ENCODE measurements at regions not wholly inside any gene's neighbourhood (a gene's known extent, or its start where the extent isn't known, plus 50 kb on each side); places are given as distances from the start of the nearest gene placed in this dataset.
A peak's percentile ranks its signal among the peaks of the same experiment; 100 is the strongest.
"Not testable (repeated sequence)": the region's sequence is repeated elsewhere in the genome, so short reads cannot be mapped to it uniquely, and the experiment has no call there.

GRCh38 chr2:175430236-175430635 is 248.7 kb upstream of the ATP5MC3 start:
- Mint-ChIP-seq H3K27me3 (ENCODE audit: low read depth, poor library complexity) (no peaks in the 10 kb centered on the region), H3K36me3 (ENCODE audit: low read depth) (no peaks in the 10 kb centered on the region), H3K9me3 (peaks cover 19% of the 10 kb centered on the region), H3K4me1 (peaks cover 13% of the 10 kb centered on the region), H3K27ac (no peak overlapping the region), H3K4me3 (no peak overlapping the region)
- DNase-seq = no peak
- TF ChIP-seq CTCF (IDR thresholded peaks at IDR 0.05) = no peak

- DNase-seq = no peak
- no peak for TF ChIP-seq CTCF (IDR thresholded peaks at IDR 0.05)
- H3K9me3 Mint-ChIP-seq = no peaks in the 10 kb centered on the region
- no peaks in the 10 kb centered on the region for H3K4me1 Mint-ChIP-seq
- no peak overlapping the region for H3K4me3 Mint-ChIP-seq
- H3K27ac Mint-ChIP-seq = no peak overlapping the region
- H3K27me3 Mint-ChIP-seq (ENCODE audit: low read depth, poor library complexity) = peaks cover 7% of the 10 kb centered on the region
- H3K36me3 Mint-ChIP-seq (ENCODE audit: low read depth) = no peaks in the 10 kb centered on the region
Measured at GRCh38 chr2:175418224-175418835, 236.8 kb upstream of the ATP5MC3 start.

- DNase-seq = peak; percentile 64
- Mint-ChIP-seq H3K9me3 (no peaks in the 10 kb centered on the region), H3K4me3 (no peak overlapping the region), H3K27me3 (ENCODE audit: low read depth, poor library complexity) (peaks cover 2% of the 10 kb centered on the region), H3K4me1 (no peaks in the 10 kb centered on the region), H3K36me3 (ENCODE audit: low read depth) (no peaks in the 10 kb centered on the region), H3K27ac (no peak overlapping the region)
- TF ChIP-seq CTCF (IDR thresholded peaks at IDR 0.05) = peak; percentile 84
Measured at GRCh38 chr2:175414882-175415487, 233.5 kb upstream of the ATP5MC3 start.

GRCh38 chr2:175414191-175414881 is 232.8 kb upstream of the ATP5MC3 start:
- TF ChIP-seq CTCF (IDR thresholded peaks at IDR 0.05) = no peak
- Mint-ChIP-seq H3K36me3 (ENCODE audit: low read depth) (no peaks in the 10 kb centered on the region), H3K4me3 (no peak overlapping the region), H3K4me1 (no peaks in the 10 kb centered on the region), H3K27ac (no peak overlapping the region), H3K9me3 (no peaks in the 10 kb centered on the region), H3K27me3 (ENCODE audit: low read depth, poor library complexity) (peaks cover 2% of the 10 kb centered on the region)
- DNase-seq = no peak

GRCh38 chr2:175410941-175411340 is 229.4 kb upstream of the ATP5MC3 start:
- not testable (repeated sequence) for H3K9me3 Mint-ChIP-seq; H3K4me3 Mint-ChIP-seq; H3K27me3 Mint-ChIP-seq (ENCODE audit: low read depth, poor library complexity); H3K4me1 Mint-ChIP-seq; DNase-seq; H3K36me3 Mint-ChIP-seq (ENCODE audit: low read depth); H3K27ac Mint-ChIP-seq

GRCh38 chr2:175404839-175405238 is 223.3 kb upstream of the ATP5MC3 start:
- Mint-ChIP-seq H3K36me3 (ENCODE audit: low read depth) (no peaks in the 10 kb centered on the region), H3K9me3 (no peaks in the 10 kb centered on the region), H3K27ac (no peak overlapping the region), H3K27me3 (ENCODE audit: low read depth, poor library complexity) (peaks cover 5% of the 10 kb centered on the region), H3K4me3 (no peak overlapping the region), H3K4me1 (no peaks in the 10 kb centered on the region)
- no peak for DNase-seq
- no peak for TF ChIP-seq CTCF (IDR thresholded peaks at IDR 0.05)

Measured in nephron progenitor cell (in vitro differentiated cells).